ENCODE measurements at regions not wholly inside any gene's neighbourhood (a gene's known extent, or its start where the extent isn't known, plus 50 kb on each side); places are given as distances from the start of the nearest gene placed in this dataset.

DNA sequence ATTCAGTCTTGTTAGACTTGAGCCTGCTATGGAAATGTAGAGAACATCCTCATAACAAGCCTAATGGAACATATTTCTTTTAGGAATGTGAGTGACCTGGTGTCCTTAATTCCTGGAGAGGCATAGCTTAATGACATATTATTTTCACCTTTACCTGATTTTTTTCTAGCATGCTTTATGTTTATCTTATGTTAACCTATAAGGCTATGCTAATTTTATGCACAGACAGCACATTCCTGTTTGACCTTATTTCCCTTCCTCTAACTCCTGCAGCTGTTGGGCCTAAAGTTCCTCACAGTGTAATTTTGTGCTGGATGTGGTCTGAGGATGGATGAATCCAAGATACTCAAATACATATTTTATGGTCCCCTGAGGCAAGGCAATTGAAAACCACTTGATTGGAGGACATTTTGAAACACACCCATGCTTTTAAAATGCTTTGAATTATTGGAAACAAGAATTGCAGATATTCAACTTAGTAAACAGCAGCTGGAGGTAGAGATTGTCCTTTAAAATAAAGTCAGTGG, 111.5 kb downstream of the LARP7 start:
- no peak for TF ChIP-seq CTCF (IDR thresholded peaks at IDR 0.05)
- no peak for TF ChIP-seq POLR2AphosphoS5 (IDR thresholded peaks at IDR 0.05)
- no peak for TF ChIP-seq EP300 (IDR thresholded peaks at IDR 0.05)
